H4 (cell line): ENCODE measurements at regions not wholly inside any gene's neighbourhood (a gene's known extent, or its start where the extent isn't known, plus 50 kb on each side); places are given as distances from the start of the nearest gene placed in this dataset.
"Not testable (repeated sequence)": the region's sequence is repeated elsewhere in the genome, so short reads cannot be mapped to it uniquely, and the experiment has no call there.

ENCODE experiments used
- DNase-seq: peaks from one replicate; pipeline ENCODE4 v3.0.0-alpha.2; 2015; ENCODE audit warnings: low spot score

DNA sequence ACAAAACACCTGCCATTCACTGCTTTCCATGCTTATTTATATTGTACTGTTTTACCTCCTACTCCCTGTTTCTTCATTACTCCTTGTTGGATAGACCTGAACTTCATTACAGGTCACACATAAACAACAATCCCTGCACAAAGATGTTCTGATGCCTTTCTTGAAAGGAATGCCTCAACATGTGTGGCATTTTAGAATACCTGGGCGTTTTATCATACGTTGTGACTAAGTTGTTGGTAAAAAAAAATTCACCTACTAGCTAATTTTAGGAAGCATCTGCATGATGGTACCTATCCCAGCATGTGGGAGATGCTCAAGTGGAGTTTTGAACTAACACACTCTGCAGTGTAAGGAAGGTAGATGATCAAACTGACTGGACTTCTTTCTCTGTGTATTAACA, 604.1 kb downstream of the TAF11L14 start:
- no peak for DNase-seq

DNA sequence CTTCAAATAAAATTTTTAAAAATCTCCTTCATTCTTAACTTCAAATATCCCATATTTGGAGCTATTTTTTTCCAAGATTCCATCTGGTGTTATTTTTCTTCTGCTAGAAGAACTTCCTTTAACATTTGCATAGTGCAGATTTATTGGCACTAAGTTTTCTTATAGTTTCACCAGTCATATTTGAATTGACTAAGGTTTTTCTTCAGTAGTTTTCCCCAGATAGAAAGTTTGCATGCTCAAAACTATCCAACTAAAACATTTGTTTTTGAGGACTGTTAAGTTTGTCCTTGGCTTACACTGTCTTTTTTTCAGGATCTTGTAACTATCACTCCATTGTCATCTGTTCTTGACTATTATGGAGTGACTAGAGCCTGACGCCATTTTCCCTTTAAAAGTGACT, 606.7 kb downstream of the TAF11L14 start:
- no peak for DNase-seq

DNA sequence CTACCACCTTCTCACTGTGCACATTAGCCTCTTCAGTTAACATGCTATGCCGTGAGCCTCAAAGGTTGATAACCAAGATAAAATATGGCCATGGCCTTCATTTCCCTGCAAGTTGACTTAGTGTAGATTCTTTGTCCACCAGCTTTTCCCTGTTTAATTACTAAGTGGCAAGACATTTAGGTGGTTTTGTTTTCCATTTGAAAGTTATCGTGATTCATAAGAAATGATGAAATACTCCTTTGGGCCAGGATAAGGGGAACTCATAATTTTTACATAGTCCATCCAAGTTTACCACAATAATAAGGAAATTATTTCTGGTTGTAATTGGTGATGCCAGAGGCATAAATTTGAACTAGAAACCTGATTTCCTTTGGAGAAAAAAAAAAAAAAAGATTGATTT, 609.6 kb downstream of the TAF11L14 start:
- peak; percentile 19 for DNase-seq

DNA sequence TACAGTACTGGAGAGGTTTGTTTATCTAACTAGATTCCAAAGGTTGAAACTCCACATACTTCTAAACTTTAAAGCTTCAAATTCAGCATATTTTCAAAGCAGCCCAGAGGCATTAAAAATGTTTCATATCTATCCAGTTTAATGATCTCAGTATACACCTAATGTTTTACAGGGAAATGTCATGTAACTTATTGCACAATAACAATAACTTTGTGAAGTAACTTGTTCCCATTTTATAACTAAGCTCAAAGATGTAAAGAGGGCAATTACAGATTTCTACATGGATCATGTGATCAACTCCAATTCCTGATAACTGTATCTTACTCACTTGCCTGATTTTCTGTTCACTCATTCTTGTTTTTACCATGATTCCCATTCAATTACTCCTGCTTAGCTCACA, 610.0 kb downstream of the TAF11L14 start:
- DNase-seq, result no peak

DNA sequence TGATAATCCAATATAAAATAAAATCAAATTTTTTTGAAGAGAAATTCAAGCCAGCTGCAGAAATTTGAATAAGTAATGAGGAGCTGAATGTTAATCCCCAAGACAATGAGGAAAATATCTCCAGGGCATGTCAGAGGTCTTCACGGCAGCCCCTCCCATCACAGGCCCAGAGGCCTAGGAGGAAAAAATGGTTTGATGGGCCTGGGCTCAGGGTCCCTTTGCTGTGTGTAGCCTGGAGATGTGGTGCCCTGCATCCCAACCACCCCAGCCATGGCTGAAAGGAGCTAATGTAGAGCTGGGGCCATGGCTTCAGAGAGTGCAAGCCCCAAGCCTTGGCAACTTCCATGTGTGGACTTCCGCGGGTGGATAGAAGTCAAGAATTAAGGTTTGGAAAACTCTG, 618.3 kb downstream of the TAF11L14 start:
- DNase-seq, result no peak

DNA sequence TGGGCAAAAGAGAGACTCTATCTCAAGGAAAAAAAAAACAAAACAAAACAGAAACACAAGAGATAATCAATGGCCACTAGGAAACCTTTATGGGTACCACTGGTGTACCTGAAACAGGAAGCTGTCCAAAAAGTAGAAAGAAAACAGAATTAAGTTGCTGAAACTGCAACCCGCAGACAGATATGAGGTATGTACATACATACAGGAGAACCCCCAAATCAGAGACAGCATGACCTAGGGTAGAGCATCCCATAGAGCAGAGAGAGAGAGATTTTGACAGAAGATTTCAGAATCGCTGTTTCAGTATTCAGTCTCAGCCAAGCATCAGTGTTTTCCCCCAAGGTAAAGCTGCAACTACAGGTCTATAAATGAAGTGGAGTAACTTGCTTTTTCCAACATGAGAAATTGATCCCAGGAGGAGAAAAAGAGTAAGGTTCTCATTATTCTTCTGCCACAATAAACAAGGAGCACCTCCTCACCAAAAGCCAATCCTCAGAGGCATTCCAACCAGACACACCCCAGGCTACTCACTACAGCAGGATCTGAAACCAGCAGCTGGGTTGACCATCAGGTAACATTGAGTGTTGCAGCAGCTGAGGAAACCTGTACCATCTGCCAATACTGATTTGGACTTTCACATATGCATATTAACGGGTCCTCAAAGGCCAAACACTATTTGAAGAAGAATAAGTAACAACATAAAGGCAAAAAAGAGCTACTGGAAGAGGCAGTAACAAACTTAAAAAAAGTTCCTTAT, 630.0 kb downstream of the TAF11L14 start:
- DNase-seq, result no peak

DNA sequence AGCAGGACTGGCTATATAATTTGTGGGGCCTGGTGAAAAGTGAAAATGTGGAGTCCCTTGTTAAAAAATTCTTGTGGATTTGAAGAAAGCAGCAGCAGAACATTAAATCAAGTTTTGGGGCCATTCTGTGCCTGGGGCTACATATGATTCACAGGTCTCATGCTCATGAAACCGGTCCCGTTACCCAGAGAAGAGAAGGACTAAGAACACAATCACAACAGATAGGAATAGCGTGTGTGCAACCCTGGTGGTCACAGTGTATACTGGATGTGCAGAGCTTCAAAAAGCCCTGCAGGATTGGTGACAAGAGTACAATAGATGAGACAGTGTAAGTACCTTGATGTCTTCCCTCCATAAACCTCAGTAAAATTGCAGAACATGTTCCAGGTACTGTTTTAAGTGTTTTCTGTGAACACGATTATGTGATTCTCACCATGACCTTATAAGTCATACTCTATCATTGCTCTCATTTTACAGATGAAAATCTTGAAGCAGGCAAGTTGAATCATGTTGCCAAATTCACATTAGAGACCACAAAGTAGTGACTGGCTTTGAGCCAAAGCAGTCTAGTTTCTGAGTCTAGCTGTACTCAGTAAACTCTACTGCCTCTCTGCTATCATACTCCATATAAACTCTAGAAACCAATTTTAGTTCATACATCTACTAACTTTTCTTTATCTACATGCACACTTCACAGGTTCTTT, 636.5 kb downstream of the TAF11L14 start:
- DNase-seq, result no peak

DNA sequence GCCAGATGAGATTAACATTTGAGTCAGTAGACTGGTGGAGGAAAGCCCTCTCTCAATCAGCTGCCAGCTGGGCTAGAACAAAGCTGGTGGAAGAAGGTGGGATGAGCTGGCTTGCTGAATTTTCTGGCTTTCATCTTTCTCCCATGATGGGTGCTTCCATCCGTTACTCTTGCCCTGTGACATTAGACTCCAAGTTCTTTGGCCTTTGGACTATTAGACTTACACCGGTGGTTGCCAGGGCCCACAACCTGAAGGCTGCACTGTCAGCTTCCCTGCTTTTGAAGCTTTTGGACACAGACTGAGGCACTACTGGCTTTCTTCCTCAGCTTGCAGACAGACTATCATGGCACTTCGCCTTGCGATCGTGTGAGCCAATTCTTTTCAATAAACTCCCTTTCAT, 642.7 kb downstream of the TAF11L14 start:
- no peak for DNase-seq

DNA sequence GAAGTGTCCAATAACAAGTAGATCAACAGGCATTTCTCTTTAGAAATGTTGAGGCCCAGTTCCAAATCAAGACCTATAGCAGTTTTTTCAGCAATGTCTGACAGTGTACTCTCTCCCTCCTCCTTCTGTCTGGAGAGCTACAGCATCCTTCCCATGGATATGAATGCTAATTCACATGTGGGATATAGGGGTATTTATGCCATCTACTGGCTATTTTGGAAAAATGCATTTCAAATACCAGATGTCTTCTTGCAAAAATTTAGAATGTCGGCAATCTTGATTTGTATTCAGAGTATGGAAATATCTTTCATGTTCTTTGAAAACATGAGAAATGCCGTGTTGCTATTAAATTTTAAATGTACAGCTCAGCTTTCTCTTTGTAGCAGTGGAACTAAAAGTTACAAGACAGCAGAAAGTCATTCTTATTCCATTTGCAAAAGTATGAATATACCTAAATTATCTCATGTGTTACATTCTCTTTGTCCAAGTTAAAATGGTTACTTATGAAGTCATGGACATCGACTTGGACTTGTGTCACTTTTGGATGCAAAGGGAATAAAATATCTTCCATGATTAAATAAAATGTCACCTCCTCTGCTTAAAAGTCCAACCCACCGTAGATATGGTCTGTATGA, 647.8 kb downstream of the TAF11L14 start:
- DNase-seq, result peak; percentile 84

DNA sequence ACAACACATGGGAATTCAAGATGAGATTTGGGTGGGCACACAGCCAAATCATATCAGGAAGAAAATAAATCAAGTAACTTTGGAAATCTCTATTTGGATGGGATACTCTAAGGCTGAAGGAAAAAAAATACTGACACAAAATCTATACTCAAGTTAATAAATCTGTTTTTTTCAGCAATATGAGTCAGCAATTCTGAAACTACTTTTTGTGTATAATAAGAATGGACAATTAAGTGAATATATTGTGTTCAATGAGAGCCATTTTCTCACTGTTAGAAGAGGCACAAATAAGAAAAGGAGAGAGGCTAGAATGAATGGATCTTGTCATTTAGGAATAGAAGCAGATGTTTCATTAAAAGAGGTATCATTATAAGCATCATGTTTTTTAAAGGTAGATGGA, 651.0 kb downstream of the TAF11L14 start:
- no peak for DNase-seq

DNA sequence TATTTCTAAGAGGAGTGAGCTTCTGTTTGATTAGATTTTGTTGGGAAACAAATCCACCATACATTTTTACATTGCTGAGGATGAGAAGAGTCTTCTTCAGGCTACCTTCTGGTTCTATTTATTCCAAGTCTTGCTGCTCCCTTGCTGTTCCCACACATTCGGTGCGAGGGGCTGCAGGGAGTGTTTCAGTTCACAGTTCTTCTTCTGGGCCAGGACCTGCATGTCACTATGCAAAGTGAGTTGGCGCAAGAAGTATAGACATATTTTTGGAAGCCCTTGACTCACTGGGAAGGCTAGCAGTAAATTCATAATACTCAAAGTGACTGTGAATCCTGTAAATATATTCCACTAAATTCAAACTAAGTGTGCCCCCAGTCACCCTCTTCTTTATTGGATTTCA, 657.9 kb downstream of the TAF11L14 start:
- no peak for DNase-seq

DNA sequence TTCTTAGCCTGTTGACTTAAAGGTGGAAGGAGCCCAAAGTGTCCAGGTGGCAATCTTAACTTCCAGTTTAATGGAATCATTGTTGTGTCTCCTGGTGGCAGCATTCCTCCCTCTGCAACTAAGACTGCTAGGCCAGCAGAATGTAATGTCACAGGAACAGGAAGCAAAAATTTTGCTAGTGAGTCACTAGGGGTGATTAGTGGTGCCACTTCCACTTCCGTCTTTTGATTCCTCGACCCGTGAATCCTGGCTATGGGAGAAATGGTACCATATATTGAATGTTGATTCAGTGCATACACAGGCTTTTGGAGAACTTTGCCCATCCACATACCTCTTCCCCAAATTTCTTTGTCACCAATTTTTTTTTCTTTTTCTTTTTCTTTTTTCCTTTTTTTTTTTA, 661.4 kb downstream of the TAF11L14 start:
- DNase-seq, result not testable (repeated sequence)

DNA sequence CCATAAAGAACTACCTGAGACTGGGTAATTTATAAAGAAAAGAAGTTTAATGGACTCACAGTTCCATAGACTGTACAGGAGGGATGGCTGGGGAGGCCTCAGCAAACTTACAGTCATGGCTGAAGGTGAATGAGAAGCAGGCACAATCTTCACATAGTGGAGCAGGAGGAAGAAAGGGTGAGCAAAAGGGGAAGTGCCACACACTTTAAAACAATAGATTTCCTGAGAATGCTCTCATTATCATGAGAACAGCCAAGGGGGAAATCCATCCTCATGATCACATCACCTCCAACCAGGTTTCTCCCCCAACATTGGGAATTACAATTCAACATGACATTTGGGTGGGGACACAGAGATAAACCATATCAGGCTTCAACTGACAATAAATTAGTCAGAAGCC, 664.9 kb downstream of the TAF11L14 start:
- no peak for DNase-seq

DNA sequence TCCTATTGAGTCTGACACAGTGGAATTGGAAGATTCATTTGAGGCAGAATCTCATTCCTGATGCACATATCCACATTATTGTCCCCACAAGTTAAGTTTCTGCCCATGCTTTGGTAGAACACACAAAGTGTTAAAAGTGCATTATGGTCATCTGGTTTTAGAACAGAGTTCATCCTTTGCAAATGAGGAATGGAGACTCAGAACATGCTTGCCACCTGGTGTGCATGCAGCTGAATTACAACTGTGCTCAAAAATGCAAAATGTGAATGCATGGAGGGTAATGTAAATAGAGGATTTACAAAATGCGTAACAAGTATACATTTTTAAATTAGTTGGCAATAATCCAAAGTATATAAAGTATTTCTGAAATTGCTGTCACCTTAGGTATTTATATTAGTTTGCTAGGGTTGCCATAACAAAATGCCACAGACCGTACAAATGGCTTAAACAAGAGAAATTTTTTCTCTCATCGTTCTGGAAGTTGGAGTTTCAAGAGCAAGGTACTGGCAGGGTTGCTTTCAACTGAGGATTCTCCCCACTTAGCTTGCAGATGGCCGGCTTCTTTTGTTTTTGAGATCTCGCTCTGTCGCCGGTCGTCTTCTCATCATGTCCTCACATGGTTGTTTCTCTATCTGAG, 671.1 kb downstream of the TAF11L14 start:
- DNase-seq, result peak; percentile 68

DNA sequence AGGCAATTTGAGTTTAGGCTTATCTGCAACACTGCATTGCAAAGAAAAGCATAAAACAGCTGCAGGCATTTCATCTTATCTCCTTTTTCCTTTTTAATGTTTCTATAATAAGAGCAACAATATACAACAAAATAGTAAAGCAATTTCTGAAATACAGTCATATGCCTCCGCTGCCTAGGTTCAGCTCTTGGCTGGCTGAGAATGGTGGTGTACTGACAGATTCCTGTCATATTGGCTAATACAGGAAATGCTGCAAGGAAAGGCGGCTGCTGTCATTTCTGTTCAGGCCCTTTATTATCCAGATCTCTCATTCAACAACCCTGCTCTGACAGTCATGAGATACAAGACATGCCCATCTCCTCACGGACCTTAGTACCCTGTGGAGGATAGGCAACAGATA, 677.0 kb downstream of the TAF11L14 start:
- no peak for DNase-seq

DNA sequence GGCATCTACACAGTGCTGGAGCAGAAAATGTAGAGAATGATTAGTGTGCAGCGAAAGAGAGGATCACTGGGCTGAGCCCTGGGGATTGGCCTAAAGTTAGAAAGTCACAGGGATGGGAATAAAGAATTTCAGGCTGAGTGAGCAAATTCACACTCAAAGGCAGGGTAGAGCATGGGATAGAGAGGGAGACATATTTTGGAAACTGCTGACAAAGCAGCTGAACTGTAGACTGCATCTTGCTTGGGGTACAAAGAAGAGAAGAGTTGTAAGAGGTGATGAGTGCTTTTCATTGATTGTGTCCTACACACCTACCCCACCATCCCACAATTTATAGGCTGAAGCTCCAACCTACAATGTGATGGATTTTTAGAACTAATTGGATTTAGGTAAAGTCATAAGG, 677.8 kb downstream of the TAF11L14 start:
- DNase-seq, result no peak

DNA sequence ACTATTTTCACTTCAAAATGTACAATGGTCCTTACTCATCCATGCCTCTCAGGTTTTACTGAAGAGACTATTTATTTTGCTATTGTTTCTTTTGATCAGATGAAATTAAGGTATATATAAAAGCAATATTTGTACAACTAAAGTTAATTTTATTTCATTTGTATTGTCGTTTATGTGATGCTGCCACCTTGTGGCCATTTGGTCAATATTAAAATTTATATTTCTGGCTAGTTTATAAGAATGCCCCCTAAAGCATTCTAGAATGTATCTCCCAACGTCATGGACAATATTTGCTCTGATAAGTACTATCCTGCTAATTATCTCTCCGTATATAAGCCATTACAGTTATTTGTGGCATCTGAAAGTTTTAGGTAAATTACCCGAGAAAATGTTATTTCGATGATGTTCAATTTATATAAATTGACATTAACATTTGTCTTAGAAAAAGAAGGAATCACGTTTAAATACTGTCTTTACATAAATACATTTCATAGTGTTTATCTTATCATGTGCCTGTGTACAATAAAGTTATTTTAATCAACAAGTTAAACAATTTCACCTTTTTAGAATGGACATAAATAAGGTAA, 680.0 kb downstream of the TAF11L14 start:
- no peak for DNase-seq

DNA sequence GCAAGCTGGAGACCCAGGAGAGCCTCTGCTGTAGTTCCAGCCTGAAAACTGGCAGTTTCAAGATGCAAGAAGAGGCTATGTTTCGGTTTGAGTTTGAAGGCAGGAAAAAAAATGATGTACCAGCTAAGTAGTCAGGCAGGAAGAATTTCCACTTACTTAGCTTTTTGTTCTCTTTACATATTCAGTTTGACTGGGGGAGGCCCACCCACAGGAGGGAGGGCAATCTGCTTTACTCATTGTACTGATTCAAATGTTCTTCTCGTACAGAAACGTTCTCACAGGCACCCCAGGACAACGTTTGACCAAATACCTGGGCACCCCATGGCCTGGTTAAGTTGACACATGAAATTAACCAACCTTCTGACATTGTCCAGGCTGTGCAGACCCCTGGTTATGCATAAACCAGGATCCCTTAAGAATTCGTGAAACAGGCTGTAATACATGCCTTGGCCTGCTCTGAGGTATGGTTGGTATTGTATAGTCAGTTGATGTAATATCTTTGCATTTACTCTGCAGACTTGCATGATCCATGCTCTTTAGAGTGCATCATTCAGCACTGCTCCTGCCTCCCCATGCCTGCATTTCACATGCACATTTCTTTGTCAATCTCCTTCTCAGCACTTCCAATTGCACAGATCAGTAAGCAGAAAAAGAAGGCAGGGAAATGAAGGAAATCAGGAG, 687.1 kb downstream of the TAF11L14 start:
- no peak for DNase-seq

DNA sequence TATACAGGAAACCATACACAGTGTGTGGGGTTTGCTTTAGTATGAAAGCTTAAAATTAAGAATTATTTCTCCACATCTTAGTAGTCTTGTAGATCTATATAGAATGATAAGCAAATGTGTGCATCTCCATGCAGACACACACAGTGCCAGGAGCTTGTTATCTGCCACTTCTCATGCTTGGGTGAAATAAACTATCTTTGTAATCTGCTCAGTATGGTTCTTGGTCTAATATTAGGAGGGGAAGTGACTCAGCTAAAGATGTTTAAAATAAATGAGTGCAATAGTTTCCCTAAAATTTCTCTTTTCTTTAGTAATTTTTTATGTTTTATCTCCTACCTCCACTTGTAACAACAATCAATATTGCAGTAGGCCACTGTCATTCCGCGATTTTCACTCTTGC, 689.6 kb downstream of the TAF11L14 start:
- no peak for DNase-seq

DNA sequence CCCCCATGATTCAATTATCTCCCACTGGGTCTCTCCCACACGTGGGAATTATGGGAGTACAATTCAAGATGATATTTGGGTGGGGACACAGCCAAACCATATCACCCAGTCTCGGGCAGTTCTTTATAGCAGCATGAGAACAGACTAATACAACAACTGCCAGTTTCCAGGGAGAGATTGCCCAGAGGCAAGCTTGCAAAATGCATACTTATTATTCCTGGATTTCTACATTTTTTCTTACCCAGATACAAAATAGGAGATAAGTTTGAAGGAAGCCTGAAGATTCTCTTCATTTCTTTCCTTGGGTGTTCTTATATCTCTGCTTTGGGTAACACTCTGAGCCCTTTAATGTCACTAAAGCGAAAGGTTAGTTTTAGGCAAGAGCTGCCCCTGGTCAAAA, 691.2 kb downstream of the TAF11L14 start:
- no peak for DNase-seq

DNA sequence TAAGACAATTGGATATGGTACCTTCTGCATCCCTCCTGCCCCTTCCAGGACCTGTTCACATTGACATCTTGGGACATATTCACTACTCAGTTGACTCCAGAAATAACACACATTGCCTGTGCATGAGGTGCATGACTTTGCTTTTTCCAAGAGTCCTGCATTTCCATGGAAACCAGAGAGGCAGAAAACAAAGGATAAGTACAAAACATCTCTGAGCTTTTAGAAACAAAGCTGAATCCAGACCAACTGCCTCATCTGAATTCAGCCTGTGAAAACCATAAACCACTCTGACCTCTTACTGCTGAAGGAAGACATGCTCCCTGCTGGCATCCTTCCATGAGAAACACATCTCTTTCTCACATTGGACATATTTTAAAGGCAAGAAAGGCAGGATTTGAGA, 695.1 kb downstream of the TAF11L14 start:
- peak; percentile 68 for DNase-seq

DNA sequence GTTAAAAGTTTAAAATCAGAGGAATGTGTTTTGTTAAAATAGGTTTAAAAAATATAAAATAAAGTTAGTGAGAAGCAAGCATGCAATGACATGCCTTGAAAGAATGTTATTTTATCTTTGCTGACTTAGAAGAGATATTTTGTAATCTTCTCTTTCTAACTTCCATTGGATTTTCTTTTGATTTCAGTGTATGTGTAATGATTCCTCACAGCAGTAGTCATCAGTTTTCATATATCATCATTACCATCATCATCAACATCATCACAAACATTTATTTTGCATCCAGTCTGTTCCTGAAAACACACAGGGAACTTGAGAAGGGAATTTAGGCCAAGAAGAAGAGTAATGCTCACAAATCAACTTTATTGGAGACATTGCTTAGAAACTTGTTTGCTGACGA, 699.6 kb downstream of the TAF11L14 start:
- DNase-seq, result no peak
